Motor neuron (in vitro differentiated cells): ENCODE measurements at regions not wholly inside any gene's neighbourhood (a gene's known extent, or its start where the extent isn't known, plus 50 kb on each side); places are given as distances from the start of the nearest gene placed in this dataset.

ENCODE experiments used
- ATAC-seq, 8 experiments: fragments of 200-7000 bp; cut with Tn5 transposase; replicated peaks in 6 of 8; 2 replicates each; pipeline ENCODE4 v1.8.0; 2021; ENCODE audit warnings: mild to moderate bottlenecking in 8 of 8, moderate library complexity in 8 of 8
- H3K27ac ChIP-seq, 2 donors: fragments of 250-450 bp; sonication (Bioruptor Pico); 2 replicates each; pipeline ENCODE4 v1.9.0; 2021; ENCODE audit warnings: antibody characterized with exemption in 2 of 2, mild to moderate bottlenecking in 2 of 2, moderate library complexity in 1 of 2
- H3K4me1 ChIP-seq, 2 donors: fragments of 250-450 bp; sonication (Bioruptor Pico); replicated peaks in 1 of 2; 2 replicates each; pipeline ENCODE4 v1.6.1; 2021; ENCODE audit warnings: antibody characterized with exemption in 2 of 2, mild to moderate bottlenecking in 2 of 2, moderate library complexity in 1 of 2
- H3K4me3 ChIP-seq, 5 donors: fragments of 250-450 bp; sonication (Bioruptor Pico); 2 replicates each; pipeline ENCODE4 v1.9.0; 2021; ENCODE audit warnings: antibody characterized with exemption in 5 of 5, mild to moderate bottlenecking in 5 of 5, moderate library complexity in 4 of 5
- WGBS, 10 experiments: fragments of 450-650 bp; shearing (Covaris generic); methylation state at CpG; one replicate each; pipeline ENCODE4 v1.0.0; 2022; 5-methylcytosine and 5-hydroxymethylcytosine counted together
- in situ Hi-C, 9 experiments: fragments of 400-800 bp; cut with MboI; loops; one replicate each; pipeline ENCODE4 v1.15.0; 2021; ENCODE audit warnings: low sequenced_read_pairs in 9 of 9, low pct_unique_long_range_greater_than_20kb in 2 of 9; ENCODE audit not compliant: unreplicated experiment in 9 of 9

DNA sequence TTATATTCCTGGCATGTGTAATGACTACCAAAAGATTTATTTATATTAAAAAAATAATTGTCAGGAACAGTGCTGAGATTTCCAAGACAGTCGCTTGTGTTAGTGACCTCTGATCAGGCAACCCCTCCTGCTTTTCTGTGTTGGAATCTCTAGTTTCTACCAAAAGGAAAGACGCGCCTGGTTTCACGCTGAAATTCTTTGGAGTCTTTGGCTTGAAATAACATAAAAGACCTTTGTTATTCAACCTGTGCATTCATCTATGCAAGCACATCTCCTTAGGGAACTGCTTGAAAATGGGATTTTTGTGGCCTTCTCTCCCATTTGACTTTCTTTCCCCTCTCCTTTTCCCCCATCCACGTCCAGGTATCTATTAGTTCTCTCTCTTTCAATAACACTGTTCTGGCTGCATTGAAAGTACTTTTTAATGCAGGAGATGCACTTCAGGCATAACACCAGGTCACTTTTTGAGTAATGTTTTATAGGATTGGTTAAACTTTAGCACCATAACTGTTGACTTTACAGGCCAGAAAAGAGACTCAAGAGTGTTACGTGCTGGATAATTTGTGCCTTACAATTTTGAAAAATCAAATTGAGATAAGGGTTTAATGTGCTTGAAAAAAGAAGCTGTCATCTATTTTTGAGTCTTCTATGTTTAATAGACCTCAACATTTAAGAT, 172.7 kb downstream of the GPAT3 start:
- ATAC-seq, result no peak
- 29 to 100% (median 41%) methylated on average over 1 to 6 of the region's 6 CpGs; no CpG with 5 or more reads in 1 of the 10 experiments for WGBS, 10 experiments
- no peak overlapping the region for H3K27ac ChIP-seq
- H3K4me3 ChIP-seq, result no peak overlapping the region
- in situ Hi-C loops, result no loop called here
- peaks cover 0 to 26% of the 10 kb centered on the region in 2 donors for H3K4me1 ChIP-seq

DNA sequence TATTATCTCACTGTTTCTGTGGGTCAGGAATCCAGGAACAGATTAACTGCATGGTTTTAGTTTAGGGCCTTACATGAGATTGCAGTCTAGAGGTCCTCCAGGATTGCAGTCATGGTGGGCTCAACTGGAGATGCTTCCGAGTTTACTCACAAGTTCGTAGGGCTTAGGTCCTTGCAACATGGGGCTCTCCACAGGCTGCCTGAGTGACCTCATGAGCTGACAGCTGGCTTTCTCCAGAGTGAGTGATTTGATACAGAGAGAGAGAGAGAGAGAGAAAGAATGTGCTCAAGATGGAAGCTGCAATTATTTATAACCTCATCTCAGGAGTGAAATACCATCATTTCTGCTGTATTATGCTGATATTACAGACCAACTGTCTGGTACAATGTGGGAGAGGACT, 168.9 kb downstream of the GPAT3 start:
- Histone ChIP-seq H3K4me3 (no peak overlapping the region), H3K4me1 (peaks cover 0 to 11% of the 10 kb centered on the region in 2 donors), H3K27ac (no peak overlapping the region)
- in situ Hi-C loops, result no loop called here
- WGBS, 10 experiments, result 63 to 86% (median 83%) methylated on average over 1 to 2 of the region's 2 CpGs; no CpG with 5 or more reads in 7 of the 10 experiments
- ATAC-seq, result no peak

DNA sequence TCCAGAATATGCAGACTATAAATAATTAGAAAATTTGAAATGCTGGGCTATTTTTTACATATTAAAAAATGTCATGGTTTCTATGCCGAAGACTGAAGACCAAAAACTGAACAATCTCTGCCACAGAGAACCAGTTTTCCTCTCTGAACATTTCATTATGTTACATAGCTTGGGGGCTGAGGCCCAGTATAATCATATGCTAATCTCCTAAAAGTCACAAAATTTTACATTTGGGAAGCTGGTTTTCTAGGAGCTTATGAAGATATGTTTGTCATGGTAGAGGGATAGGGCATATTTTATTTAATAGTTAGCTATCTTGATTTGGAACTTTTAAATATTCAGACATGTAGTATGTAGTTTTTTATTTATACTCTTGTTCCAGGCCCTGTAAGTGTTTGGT, 167.8 kb downstream of the GPAT3 start:
- 11 to 100% (median 86%) methylated on average over 1 of the region's 1 CpG; no CpG with 5 or more reads in 1 of the 10 experiments for WGBS, 10 experiments
- H3K4me3 ChIP-seq, result no peak overlapping the region
- peak in 2 of 8 experiments; percentile 53 to 87 for ATAC-seq
- in situ Hi-C loops, result no loop called here
- H3K27ac ChIP-seq, result no peak overlapping the region
- peaks cover 0 to 10% of the 10 kb centered on the region in 2 donors for H3K4me1 ChIP-seq

DNA sequence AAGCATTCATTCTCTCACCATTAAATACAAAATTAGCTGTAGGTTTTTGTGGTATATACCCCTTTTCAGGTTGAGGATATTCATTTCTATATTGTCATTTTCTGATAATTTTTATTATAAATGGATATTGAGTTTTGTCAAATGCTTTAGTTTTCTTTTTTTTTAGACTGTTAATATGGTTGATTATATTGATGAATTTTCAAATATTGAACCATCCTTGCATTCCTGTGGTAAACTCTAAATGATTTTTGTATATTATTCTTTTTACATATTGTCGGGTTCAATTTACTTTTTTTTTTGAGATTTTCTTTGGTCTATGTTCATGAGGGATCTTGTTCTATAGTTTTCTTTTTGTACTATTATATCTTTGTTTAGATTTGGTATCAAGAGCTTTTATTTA, 165.1 kb downstream of the GPAT3 start:
- H3K27ac ChIP-seq, result no peak overlapping the region
- peaks cover 0 to 2% of the 10 kb centered on the region in 2 donors for H3K4me1 ChIP-seq
- in situ Hi-C loops, result no loop called here
- ATAC-seq, result no peak
- WGBS, 10 experiments, result 10 to 100% (median 74%) methylated on average over 1 of the region's 1 CpG
- no peak overlapping the region for H3K4me3 ChIP-seq

DNA sequence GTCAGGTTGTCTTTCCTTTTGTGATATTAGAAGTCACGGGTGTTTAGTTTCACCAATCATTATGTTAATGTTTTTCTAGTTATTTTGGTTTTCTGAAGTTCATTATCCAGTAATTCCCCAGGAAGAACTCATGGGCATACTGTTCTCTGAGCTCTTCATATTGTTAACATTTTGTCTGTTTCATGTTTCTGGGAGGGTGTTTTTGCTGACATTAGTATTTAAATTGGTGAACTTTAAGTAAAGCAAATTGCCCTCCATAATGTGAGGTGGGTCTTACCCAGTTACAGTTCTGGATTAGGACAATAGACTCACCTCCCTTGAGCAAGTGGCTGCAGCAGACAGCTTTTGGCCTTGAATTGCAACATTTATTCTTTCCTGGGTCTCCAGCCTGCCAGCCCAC, 163.4 kb downstream of the GPAT3 start:
- no peak for ATAC-seq
- in situ Hi-C loops, result no loop called here
- 33 to 100% (median 100%) methylated on average over 1 of the region's 1 CpG; no CpG with 5 or more reads in 3 of the 10 experiments for WGBS, 10 experiments
- Histone ChIP-seq H3K27ac (no peak overlapping the region), H3K4me3 (no peak overlapping the region), H3K4me1 (no peaks in the 10 kb centered on the region)

DNA sequence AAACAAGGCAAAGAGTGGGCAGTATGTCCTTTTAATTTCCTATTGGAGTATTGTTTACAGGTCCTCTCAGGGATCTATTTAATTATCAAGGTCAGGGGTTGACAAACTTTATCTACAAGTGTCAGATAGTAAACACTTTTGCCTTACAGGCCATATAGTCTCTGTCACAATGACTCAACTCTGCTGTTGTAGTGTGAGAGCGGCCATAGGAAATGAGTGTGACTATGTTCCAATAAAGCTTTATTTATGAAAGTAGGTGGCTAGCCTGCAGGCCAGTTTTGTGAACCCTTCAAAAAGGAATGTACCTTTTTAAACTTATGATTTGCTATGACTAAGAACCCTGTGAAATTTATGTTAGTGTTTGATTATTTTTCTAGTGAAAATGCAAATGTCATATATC, 156.1 kb downstream of the GPAT3 start:
- in situ Hi-C loops, result no loop called here
- no peak overlapping the region for H3K4me3 ChIP-seq
- WGBS, 10 experiments, result 11 to 100% (median 100%) methylated on average over 1 of the region's 1 CpG; no CpG with 5 or more reads in 4 of the 10 experiments
- ATAC-seq, result no peak
- no peaks in the 10 kb centered on the region for H3K4me1 ChIP-seq
- no peak overlapping the region for H3K27ac ChIP-seq

DNA sequence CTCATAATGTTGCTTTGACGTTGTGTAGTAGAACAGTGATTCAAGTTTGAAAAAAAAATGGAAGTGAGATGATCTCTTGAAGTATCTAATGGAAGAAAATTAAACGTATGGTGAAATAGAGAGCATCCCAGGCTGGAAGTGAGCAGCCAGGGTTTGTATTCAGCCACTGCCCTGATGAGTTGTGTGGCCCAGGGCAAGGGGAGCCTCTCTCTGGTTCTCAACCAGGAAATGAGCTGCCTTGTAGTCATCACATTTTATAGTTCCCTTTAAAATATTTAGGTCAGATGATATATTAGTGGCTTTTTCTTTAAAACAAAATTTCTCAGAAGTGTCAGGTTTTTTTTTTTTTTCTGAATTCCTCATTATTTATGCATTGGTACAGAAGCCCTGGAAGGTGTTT, 150.3 kb downstream of the GPAT3 start:
- H3K4me1 ChIP-seq, result no peaks in the 10 kb centered on the region
- 0 to 100% (median 75%) methylated on average over 1 to 2 of the region's 2 CpGs; no CpG with 5 or more reads in 1 of the 10 experiments for WGBS, 10 experiments
- in situ Hi-C loops, result no loop called here
- H3K4me3 ChIP-seq, result no peak overlapping the region
- no peak overlapping the region for H3K27ac ChIP-seq
- ATAC-seq, result peak in 1 of 8 experiments; percentile 63

DNA sequence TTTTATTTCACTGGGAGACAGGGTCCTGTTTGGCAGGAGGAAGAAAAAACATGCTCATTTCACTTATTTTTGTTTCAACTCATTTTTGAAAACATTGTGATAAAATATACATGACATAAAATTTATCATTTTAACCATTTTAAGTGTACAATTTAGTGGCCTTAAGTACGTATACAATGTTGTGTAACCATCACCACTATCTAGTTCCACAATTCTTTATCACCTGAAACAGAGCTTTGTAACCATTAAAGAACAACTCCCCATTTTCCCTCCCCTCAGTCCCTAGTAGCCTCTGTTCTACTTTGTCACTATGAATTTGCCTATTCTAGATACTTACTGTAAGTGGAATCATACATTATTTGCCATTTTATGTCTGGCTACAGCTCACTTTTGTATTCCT, 143.8 kb downstream of the GPAT3 start:
- Histone ChIP-seq H3K4me1 (no peaks in the 10 kb centered on the region), H3K4me3 (no peak overlapping the region), H3K27ac (no peak overlapping the region)
- no peak for ATAC-seq
- in situ Hi-C loops, result no loop called here
- WGBS, 10 experiments, result 40 to 100% (median 83%) methylated on average over 1 of the region's 1 CpG

DNA sequence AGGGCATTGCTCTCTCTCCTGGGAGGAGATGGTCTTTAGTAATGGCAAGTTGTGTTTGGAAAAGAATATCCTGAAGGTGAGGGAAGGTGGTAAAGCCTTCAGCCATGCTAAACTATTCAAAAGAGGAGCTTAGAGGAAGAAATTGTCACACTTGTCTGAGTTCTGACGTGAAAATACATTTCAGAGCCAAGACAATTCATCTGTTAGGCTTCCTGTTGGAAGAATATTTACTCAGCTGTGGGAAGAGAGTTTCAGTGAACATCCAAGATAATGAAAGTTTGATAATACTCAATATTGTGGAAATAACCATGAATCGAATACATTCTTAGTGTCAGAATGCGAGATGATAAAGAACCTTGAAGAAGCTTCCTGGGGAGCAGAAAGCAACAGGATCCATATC, 143.3 kb downstream of the GPAT3 start:
- no peak overlapping the region for H3K4me3 ChIP-seq
- WGBS, 10 experiments, result 43 to 100% (median 85%) methylated on average over 2 to 3 of the region's 3 CpGs
- ATAC-seq, result no peak

DNA sequence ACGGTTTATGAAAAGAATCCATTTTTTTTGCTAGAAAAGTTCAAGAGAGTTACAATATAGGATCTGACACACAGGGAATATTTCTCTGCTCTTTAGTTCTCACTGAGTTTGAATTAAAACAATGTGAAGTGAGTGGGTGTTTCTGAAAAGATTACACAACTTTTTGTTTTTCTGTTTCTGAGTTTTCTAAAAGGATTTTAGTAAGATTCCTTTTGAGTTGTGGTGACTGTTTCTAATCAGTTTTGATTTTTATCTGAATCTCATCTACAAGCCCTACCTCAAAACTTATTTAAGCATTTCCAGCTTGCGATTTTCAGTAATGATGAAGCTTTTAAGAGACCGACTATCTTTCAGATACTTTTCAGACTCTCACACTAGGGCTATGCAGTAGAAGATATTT, 141.7 kb downstream of the GPAT3 start:
- in situ Hi-C loops, result no loop called here
- H3K27ac ChIP-seq, result no peak overlapping the region
- H3K4me3 ChIP-seq, result no peak overlapping the region
- no peak for ATAC-seq
- H3K4me1 ChIP-seq, result no peaks in the 10 kb centered on the region
- 6 to 100% (median 94%) methylated on average over 1 to 3 of the region's 3 CpGs; no CpG with 5 or more reads in 1 of the 10 experiments for WGBS, 10 experiments

More for the DNA sequence above, 143.3 kb downstream of the GPAT3 start:
- no peaks in the 10 kb centered on the region for H3K4me1 ChIP-seq
- H3K27ac ChIP-seq, result no peak overlapping the region
- in situ Hi-C loops, result no loop called here

DNA sequence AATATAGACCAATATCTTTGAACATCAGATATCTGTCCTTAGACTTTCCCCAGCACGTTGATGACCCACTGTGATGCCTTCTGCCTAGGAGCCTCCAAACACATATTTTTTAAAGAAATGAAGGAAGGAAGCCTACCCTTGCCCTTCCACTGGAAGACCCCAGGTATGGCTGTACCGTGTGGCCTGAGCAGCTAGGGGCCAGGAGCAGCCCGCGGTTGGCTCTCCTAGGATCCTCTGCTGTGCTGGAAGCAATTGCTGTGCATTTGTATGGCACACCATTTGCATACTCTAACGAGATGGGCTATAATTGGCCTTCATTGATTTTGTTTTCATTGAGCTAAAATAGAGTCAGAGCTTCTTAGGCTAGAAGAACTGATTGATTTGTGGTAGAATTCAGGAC, 128.8 kb downstream of the GPAT3 start:
- WGBS, 10 experiments, result 50 to 100% (median 62%) methylated on average over 1 to 4 of the region's 5 CpGs; no CpG with 5 or more reads in 4 of the 10 experiments
- in situ Hi-C loops, result loop anchor here in 3 of 9 experiments (25.0 kb wide), 2 partner anchors 98 to 848 kb away; no protein-coding TSS in a partner anchor

DNA sequence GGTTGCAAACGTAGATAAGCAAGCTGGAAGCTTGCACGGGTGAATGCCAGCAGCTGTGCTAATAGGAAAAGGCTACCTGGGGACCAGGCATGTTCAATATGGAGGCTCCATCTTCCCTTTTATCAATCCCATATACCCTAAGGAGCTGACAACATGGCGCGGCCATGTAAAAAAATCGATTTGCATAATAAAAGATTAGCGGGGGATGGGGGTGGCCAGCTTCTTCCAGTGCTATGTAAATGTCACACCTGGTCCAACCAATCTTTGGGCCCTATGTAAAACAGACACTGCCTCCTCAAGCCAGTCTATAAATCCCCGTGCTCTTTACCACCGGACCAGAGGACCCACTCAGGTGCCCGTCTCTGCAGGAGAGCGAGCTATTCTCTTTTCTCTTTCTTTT, 128.2 kb downstream of the GPAT3 start:
- Histone ChIP-seq H3K4me1 (no peaks in the 10 kb centered on the region), H3K4me3 (no peak overlapping the region), H3K27ac (no peak overlapping the region)
- ATAC-seq, result no peak
- in situ Hi-C loops, result loop anchor here in 3 of 9 experiments (25.0 kb wide), 2 partner anchors 98 to 848 kb away; no protein-coding TSS in a partner anchor
- 40 to 85% (median 66%) methylated on average over 1 to 6 of the region's 10 CpGs for WGBS, 10 experiments

More for the DNA sequence above, 128.8 kb downstream of the GPAT3 start:
- no peak for ATAC-seq
- Histone ChIP-seq H3K27ac (no peak overlapping the region), H3K4me3 (no peak overlapping the region), H3K4me1 (no peaks in the 10 kb centered on the region)

DNA sequence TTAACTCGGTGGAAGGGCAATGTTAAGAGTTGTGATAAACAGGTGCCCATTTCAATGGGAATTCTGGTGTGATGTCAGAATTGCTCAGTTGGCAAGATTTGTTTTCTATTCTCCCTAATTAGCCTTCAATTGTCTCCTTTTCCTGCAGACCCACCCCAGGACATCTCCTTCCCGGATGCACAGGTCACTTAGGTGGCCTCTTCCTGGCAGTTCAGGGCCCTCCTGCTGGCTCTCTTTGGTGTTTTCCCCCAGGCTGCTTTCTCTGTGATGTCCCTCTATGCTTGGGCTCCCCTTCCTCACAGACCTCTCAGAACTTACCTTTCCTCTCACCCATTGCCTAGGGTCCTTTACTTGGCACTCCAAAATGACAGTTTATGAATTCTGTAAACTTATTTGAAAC, 126.3 kb downstream of the GPAT3 start:
- in situ Hi-C loops, result loop anchor here in 3 of 9 experiments (25.0 kb wide), 2 partner anchors 100 to 850 kb away; no protein-coding TSS in a partner anchor

DNA sequence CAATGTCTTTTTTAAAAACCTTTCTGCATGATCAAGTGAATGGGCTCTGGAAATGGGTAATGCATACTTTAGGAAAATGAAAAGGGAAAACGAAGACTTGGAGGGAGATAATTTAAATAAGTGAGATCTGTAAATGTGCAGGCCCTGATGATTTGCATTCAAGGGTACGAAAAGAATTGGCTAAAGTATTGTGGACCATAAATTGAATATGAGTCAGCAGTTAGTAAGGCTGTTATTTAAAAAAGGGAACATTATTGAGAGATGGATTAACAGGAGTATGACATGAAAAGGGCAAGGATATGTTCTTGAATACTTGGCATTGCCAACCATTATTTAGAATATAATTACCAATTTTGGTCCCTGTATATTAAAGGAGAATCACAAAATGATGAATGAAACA, 125.5 kb downstream of the GPAT3 start:
- 3 to 86% (median 49%) methylated on average over 2 of the region's 2 CpGs; no CpG with 5 or more reads in 1 of the 10 experiments for WGBS, 10 experiments
- no peak overlapping the region for H3K4me3 ChIP-seq
- peak in 1 of 8 experiments; percentile 36 for ATAC-seq
- H3K4me1 ChIP-seq, result no peaks in the 10 kb centered on the region
- in situ Hi-C loops, result loop anchor here in 3 of 9 experiments (25.0 kb wide), 2 partner anchors 101 to 851 kb away; no protein-coding TSS in a partner anchor
- H3K27ac ChIP-seq, result no peak overlapping the region

More for the DNA sequence above, 126.3 kb downstream of the GPAT3 start:
- ATAC-seq, result no peak
- no peak overlapping the region for H3K27ac ChIP-seq
- no peaks in the 10 kb centered on the region for H3K4me1 ChIP-seq
- 14 to 86% (median 55%) methylated on average over 1 to 2 of the region's 2 CpGs; no CpG with 5 or more reads in 3 of the 10 experiments for WGBS, 10 experiments
- H3K4me3 ChIP-seq, result no peak overlapping the region
